IMR-90 (cell line): ENCODE measurements at regions not wholly inside any gene's neighbourhood (a gene's known extent, or its start where the extent isn't known, plus 50 kb on each side); places are given as distances from the start of the nearest gene placed in this dataset.

Experiments used
- CEBPB ChIP-seq: IDR thresholded peaks from 2 replicates; pipeline ENCODE4 v1.6.1; 2012; ENCODE audit warnings: low read depth, low read length, improper control_type of control experiment
- FOS ChIP-seq: fragments of 150-350 bp; IDR thresholded peaks from 2 replicates; pipeline ENCODE4 v1.6.1; 2016; ENCODE audit warnings: low read depth, low read length
- MAZ ChIP-seq: IDR thresholded peaks from 2 replicates; pipeline ENCODE4 v1.6.1; 2012; ENCODE audit warnings: low read depth, mild to moderate bottlenecking, low read length, improper control_type of control experiment, moderate library complexity, borderline replicate concordance
- MXI1 ChIP-seq: IDR thresholded peaks from 2 replicates; pipeline ENCODE4 v1.6.1; 2012; ENCODE audit warnings: low read depth, mild to moderate bottlenecking, low read length, moderate library complexity, borderline replicate concordance
- POLR2A ChIP-seq: IDR thresholded peaks from 2 replicates; pipeline ENCODE4 v1.6.1; 2012; ENCODE audit warnings: mild to moderate bottlenecking, low read depth, low read length
- TF ChIP-seq, protein P1 (sequence below): conservative IDR thresholded peaks from 2 replicates; pipeline ENCODE4 v1.5.1; 2012; ENCODE audit warnings: mild to moderate bottlenecking, low read depth, low read length, improper control_type of control experiment

DNA sequence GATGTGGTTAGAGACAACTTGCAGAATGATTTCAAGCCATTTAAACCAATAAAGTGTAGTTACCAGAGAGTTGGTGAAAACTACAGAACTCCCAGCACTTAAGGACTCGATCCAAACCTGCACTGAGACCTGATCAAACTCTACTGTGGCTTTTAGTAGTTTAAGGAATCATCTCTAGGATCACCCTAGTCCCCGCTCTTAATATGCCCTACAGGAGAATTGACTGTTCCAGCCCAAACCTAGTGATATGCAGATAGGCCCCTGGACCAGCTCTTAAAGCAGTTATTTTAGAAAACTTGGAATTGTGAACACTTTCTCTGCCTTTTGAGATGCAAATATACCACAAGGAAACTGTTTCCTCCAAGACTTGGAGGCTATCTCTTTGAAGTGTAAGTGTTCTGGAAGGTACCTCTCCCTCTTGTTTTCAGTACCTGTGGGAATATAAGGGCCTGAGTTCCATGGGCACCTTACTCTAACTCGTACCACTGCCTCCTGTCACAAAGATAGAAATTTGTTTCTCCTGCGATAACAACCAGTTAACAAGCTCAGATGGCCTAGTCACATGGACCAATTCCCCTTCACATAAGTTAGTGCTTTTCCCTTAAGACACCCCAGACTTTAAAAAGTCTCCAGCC, 1367.2 kb upstream of the SLC39A10 start:
- no peak for TF ChIP-seq POLR2A
- TF ChIP-seq, protein P1, sequence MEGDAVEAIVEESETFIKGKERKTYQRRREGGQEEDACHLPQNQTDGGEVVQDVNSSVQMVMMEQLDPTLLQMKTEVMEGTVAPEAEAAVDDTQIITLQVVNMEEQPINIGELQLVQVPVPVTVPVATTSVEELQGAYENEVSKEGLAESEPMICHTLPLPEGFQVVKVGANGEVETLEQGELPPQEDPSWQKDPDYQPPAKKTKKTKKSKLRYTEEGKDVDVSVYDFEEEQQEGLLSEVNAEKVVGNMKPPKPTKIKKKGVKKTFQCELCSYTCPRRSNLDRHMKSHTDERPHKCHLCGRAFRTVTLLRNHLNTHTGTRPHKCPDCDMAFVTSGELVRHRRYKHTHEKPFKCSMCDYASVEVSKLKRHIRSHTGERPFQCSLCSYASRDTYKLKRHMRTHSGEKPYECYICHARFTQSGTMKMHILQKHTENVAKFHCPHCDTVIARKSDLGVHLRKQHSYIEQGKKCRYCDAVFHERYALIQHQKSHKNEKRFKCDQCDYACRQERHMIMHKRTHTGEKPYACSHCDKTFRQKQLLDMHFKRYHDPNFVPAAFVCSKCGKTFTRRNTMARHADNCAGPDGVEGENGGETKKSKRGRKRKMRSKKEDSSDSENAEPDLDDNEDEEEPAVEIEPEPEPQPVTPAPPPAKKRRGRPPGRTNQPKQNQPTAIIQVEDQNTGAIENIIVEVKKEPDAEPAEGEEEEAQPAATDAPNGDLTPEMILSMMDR: no peak
- TF ChIP-seq FOS: no peak
- no peak for TF ChIP-seq MAZ
- no peak for TF ChIP-seq CEBPB
- TF ChIP-seq MXI1: no peak
